AG09319 (cell line): ENCODE measurements at regions not wholly inside any gene's neighbourhood (a gene's known extent, or its start where the extent isn't known, plus 50 kb on each side); places are given as distances from the start of the nearest gene placed in this dataset.

Experiments
- DNase-seq: peaks from one replicate; pipeline ENCODE4 v3.0.0-alpha.2; 2010; ENCODE audit warnings: low read depth; ENCODE audit errors: extremely low read depth
- CTCF ChIP-seq: IDR thresholded peaks from 2 replicates; pipeline ENCODE4 v1.5.1; 2011; ENCODE audit warnings: low read depth, mild to moderate bottlenecking, inconsistent platforms, low read length, moderate library complexity

- no peak for TF ChIP-seq CTCF
- no peak for DNase-seq
Measured at GRCh38 chr6:125668071-125668470, 81.4 kb upstream of the HEY2 start.

- DNase-seq = no peak
- no peak for TF ChIP-seq CTCF
Measured at GRCh38 chr6:125670568-125670967, 78.9 kb upstream of the HEY2 start.

- no peak for TF ChIP-seq CTCF
- no peak for DNase-seq
Measured at GRCh38 chr6:125671323-125671722, 78.1 kb upstream of the HEY2 start.

- DNase-seq = no peak
- TF ChIP-seq CTCF = no peak
Measured at GRCh38 chr6:125674230-125674629, 75.2 kb upstream of the HEY2 start.

GRCh38 chr6:125678601-125679000, 70.8 kb upstream of the HEY2 start:
- DNase-seq = no peak
- no peak for TF ChIP-seq CTCF

- TF ChIP-seq CTCF = no peak
- no peak for DNase-seq
Measured at GRCh38 chr6:125679128-125679527, 70.3 kb upstream of the HEY2 start.

GRCh38 chr6:125679651-125680050, 69.8 kb upstream of the HEY2 start:
- no peak for DNase-seq
- TF ChIP-seq CTCF = no peak
